DMS79 (cell line): ENCODE measurements at regions not wholly inside any gene's neighbourhood (a gene's known extent, or its start where the extent isn't known, plus 50 kb on each side); places are given as distances from the start of the nearest gene placed in this dataset.
A peak's percentile ranks its signal among the peaks of the same experiment; 100 is the strongest.
"Not testable (repeated sequence)": the region's sequence is repeated elsewhere in the genome, so short reads cannot be mapped to it uniquely, and the experiment has no call there.

Experiments used
- DNase-seq: peaks from one replicate; lab custom pipeline; 2025; lab: John Stamatoyannopoulos, UW

- not testable (repeated sequence) for DNase-seq
These were observed 56.2 kb upstream of the CCZ1B start for GRCh38 chr7:6882321-6882721.

- not testable (repeated sequence) for DNase-seq
These were observed 57.7 kb upstream of the CCZ1B start for GRCh38 chr7:6883756-6884155.

DNA sequence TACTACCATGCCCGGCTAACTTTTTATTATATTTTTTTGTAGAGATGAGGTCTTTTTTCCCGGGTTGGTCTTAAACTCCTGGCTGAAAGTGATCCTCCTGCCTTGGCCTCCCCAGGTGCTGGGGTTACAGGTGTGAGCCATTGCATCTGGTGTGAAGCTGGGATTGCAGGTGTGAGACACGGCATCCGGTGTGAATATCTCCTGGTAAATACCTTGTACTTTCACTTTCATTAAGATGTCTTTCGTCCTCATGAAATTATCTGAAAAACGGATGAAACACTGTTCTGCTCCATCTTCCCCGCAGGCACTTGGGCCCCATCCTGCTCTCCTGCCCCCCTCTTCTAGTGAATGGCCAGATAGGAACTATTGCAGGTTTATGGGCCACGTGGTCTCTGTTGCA, 60.1 kb upstream of the CCZ1B start:
- no peak for DNase-seq

GRCh38 chr7:6888267-6889045, 62.4 kb upstream of the CCZ1B start:
- DNase-seq, result not testable (repeated sequence)

DNA sequence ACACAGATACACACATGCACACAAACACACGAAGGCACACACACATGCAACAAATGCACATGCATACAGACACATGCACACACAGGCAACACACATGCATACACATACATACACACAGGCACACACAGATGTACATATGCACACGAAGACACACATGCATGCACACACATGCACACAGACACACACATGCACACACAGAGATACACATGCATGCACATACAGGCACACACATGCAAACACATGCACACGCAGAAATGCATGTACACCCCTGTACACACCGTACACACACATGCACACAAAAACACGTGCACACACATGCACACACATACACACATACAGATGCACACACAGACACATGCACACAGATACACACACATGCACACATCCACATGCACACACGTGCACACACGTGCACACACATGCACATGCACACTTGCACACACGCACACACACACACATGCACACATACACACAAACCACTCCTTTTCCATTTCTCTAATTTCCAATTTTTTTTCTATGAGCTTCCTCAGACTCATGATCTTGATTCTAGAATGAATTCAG, 63.3 kb upstream of the CCZ1B start:
- no peak for DNase-seq

DNA sequence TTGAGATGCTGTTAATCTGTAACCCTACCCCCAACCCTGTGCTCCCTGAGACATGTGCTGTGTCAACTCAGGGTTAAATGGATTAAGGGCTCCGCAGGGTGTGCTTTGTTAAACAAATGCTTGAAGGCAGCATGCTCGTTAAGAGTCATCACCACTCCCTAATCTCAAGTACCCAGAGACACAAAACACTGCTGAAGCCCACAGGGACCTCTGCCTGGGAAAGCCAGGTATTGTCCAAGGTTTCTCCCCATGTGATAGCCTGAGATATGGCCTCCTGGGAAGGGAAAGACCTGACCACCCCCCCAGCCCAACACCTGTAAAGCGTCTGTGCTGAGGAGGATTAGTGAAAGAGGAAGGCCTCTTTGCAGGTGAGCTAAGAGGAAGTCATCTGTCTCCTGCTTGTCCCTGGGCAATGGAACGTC, 76.0 kb upstream of the CCZ1B start:
- DNase-seq, result peak; percentile 54

DNA sequence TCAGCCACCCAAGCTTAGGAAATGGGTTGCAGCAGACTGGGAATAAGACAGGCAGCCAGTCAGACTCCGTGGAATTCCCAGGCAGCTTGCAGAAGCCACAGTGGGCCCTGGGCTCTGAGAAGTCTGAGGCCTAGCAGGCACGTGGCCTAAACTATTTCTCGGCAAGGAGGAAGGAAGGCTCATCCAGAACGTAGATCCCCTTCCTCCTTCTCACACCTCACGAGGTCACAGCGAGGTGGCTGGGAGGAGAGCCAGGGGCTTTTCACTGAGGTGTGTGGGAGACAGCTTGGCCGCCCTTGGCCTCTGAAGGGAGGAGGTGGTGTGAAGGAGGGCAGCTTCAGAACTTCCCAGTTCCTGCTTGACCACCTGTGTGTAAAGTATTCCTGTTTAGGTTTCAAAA, 77.2 kb upstream of the CCZ1B start:
- not testable (repeated sequence) for DNase-seq

DNA sequence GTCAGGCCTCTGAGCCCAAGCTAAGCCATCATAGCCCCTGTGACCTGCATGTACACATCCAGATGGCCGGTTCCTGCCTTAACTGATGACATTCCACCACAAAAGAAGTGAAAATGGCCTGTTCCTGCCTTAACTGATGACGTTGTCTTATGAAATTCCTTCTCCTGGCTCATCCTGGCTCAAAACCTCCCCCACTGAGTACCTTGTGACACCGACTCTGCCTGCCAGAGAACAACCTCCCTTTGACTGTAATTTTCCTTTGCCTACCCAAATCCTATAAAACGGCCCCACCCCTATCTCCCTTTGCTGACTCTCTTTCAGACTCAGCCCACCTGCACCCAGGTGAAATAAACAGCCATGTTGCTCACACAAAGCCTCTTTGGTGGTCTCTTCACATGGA, 77.7 kb upstream of the CCZ1B start:
- not testable (repeated sequence) for DNase-seq

DNA sequence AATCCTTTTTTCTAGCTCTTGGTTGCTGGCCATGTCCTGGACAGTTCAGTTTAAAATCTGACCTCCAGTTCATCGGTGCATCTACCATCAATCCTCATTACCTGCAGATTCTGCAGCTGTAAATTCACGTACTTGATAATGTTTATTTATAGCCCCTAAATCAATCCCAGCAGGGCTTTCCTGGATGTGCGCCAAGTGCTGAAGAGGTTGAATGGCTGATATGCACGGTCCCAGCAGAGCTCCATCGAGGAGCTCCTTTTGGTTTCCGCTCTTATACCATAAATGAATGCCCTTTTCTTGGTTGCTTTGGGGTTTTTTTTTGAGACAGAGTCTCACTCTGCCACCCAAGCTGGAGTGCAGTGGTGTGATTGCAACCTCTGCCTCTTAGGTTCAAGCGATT, 91.2 kb upstream of the CCZ1B start:
- peak; percentile 40 for DNase-seq

- DNase-seq, result not testable (repeated sequence)
These were observed 93.1 kb upstream of the CCZ1B start for GRCh38 chr7:6919169-6919568.

DNA sequence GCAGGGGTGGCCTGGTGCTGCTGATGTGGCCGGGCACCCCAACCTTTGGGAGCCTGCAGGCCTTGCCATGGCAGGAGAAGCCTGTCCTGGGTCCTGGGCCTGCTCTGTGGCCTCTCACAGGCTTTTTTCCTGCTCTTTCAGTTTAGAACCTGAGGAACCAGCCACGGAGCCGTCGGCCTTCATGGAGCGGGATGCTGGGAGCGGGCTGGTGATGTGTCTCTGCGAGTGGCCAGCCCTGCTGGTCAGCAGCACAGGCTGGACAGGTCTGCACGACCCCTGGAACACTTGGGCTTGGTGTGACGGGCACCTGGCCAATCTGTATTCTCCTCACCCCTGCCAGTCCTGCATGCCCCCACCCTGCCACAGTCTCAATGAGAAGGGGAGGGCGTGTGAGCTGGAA, 98.4 kb upstream of the CCZ1B start:
- not testable (repeated sequence) for DNase-seq

- DNase-seq, result not testable (repeated sequence)
These were observed 100.4 kb upstream of the CCZ1B start for GRCh38 chr7:6926193-6927174.

- not testable (repeated sequence) for DNase-seq
These were observed 101.6 kb upstream of the CCZ1B start for GRCh38 chr7:6927643-6928042.

DNA sequence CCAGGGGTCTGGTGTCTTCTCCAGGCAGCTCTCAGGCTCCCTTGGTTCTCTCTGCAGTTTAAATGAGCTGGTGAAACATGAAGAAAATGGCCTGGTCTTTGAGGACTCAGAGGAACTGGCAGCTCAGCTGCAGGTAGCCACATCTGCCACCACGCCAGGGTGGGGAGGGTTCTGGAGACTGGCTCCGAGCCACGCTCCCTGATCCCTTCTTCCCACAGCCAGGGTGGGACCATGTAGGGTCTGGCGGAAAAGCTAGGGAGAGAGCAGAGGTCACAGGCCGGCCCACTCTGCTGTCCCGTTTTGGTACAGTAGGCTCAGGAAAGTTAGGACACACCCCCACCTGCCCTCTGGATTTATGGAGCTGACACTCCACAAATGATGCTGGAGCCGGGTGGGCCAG, 103.5 kb upstream of the CCZ1B start:
- DNase-seq, result not testable (repeated sequence)

DNA sequence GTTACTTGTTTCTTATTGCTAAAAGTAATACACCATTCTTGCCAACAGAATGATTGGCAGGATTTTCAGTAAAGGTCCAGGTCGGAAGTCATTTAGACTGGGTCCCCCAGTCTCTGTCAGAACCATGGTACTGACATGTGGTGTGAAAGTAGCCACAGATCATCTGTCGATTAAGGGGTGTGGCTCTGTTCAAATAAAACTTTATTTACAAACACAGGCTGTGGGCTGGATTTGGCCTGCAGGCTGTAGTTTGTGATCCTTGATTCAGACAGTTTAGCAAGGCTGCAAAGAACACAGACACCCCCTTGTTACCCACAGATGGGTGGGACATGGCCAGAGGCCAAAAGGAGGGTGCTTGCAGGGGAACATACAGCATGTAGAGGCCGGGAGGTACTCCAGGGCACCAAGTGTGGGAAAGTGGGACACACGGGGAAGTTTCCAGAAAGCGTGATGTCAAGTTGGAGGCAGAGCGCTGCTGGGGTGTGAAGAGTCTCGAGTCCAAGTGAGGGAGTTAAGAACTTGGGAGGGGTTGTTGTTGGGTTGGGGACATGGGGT, 104.1 kb upstream of the CCZ1B start:
- not testable (repeated sequence) for DNase-seq

GRCh38 chr7:6930787-6931186, 104.7 kb upstream of the CCZ1B start:
- not testable (repeated sequence) for DNase-seq

- not testable (repeated sequence) for DNase-seq
These were observed 105.4 kb upstream of the CCZ1B start for GRCh38 chr7:6931456-6931855.

- not testable (repeated sequence) for DNase-seq
These were observed 108.0 kb upstream of the CCZ1B start for GRCh38 chr7:6933954-6934632.

- no peak for DNase-seq
These were observed 108.9 kb upstream of the CCZ1B start for GRCh38 chr7:6934981-6935380.

DNA sequence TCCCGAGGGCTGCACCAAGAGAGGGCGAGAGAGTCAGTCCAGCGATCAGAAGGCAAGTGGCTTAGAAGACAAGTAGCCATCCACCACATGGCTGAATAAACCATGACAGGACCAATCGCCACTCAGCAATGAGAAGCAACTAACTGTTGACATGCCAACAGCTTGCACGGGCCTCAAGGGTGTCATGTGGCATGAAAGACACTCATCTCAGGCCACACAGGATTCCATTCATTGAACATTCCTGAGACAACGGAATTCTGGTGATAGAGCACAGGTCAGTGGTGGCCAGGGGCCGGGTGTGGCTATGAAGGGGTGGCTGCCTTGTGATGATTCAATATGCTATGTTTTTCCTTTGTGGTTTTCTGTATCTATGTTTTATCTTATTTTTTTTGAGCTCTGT, 110.6 kb upstream of the CCZ1B start:
- DNase-seq, result not testable (repeated sequence)

GRCh38 chr7:6937746-6938145, 111.7 kb upstream of the CCZ1B start:
- not testable (repeated sequence) for DNase-seq
